NCI-H82 (cell line): ENCODE measurements at regions not wholly inside any gene's neighbourhood (a gene's known extent, or its start where the extent isn't known, plus 50 kb on each side); places are given as distances from the start of the nearest gene placed in this dataset.

Experiments
- DNase-seq: peaks from one replicate; lab custom pipeline; 2025; lab: John Stamatoyannopoulos, UW

DNA sequence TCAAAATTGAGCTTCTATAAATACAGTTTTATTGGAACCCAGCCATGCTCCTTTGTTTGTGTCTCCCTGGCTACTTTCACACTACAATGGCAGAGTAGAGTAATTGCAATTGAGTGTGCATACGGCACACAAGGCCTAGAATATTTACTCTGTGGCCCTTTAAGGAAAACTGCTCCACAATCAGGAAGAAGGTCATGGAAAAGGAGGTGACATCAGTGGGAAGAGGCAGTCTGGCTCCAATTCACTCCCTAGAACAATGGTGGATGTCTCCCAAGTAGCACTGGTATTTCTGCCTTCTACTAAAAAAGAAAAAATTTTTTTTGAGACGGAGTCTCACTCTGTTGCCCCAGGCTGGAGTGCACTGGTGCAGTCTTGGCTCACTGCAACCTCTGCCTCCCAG, 51.3 kb downstream of the KRTAP19-8 start:
- DNase-seq, result no peak

GRCh38 chr21:30984889-30985288, 53.4 kb downstream of the KRTAP19-8 start:
- no peak for DNase-seq

DNA sequence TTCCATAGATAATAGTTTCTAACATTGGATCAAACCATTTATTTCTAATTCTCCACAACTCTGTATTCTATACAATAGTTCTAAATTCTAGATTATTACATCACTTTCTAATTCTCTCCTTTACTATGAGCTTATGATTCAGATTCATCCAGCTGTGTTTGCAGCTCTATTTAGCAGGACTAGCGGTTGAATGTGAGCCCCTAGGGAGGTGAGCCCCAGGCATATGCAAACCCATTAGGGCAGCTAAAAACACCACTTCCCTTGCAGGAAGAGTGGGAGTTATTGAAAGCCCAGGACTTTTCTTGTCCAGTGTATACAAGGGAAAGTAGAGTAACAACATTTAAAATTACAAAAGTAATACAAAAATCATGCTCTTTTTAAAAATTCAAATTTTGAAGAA, 56.9 kb downstream of the KRTAP19-8 start:
- DNase-seq, result no peak

DNA sequence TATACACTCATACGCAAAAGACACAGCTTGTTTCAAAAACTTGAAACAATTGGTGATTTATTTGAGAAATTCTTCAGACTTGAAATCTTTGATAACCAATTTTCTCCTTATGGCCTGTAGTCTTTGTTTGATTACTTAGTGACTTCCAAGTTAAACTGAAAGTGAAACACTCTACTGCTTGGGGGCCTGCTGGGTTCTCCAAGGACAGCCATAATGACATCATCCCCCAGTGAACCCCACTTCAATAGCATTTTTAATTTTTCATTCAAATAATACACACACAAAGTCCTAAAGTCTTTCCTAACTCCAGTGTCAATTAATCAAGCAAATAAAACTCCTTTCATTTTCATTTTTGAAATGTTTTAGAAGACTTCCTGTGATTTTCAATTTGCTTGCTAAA, 59.2 kb downstream of the KRTAP19-8 start:
- DNase-seq, result no peak

DNA sequence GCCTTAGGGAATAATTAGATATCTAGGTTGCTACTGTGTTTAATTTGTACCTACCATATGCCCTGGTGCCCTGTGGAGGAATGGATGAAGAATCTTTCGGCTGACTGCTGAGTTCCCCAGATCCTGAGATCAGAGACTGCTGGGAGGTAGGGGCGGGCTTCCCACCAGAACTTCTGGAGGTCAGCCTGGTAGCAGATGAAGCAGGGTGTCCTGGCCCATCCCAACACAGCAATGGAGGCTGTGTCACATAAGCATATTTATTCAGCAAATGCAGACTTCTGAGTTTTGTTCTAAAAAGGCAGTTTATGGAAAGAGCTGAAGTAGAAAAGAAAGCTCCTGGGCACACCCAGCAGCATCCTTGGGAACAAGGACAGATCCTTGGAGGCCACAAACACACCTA, 74.0 kb downstream of the KRTAP19-8 start:
- no peak for DNase-seq

GRCh38 chr21:30963502-30963901, 74.8 kb downstream of the KRTAP19-8 start:
- DNase-seq, result no peak

DNA sequence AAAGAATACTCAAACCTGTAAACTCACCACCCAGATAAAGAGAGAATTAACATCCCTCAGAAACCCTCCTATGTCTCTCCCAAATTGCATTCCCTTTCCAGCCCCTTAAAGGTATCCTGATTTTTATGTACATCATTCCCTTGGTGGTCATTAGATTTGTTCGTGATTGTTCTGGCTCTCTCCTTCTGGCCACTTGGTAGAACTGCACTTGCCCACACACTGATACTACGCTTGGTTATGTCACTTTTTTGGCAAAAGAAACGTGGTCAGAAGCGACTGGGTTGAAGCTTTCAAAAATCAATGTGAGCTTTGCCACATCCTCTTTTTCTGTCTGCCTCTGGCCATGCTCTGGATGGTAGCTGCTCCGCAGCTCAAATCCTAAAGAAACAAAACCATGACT, 76.3 kb downstream of the KRTAP19-8 start:
- DNase-seq, result no peak

GRCh38 chr21:30958741-30959140, 77.4 kb upstream of the KRTAP11-1 start:
- DNase-seq, result no peak

- no peak for DNase-seq
These were observed 75.6 kb upstream of the KRTAP11-1 start for GRCh38 chr21:30957010-30957409.

DNA sequence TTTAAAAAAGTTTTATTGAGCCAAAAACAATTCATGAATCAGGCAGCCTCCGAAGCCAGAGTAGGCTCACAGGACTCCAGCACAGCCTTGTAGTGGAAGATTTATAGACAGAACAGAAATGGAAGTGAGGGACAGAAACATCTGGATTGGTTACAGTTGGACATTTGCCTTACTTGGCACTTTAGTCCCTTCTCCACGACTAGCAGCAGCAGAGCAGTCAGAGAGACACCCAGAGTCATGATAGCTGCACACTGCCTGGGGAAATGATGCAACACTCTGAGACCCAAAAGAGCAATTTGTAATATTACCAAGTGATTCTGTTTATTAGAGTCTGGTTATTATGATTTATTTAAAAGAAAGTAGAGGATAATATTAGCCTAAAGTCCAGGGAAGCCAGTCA, 72.2 kb upstream of the KRTAP11-1 start:
- DNase-seq, result no peak

- DNase-seq, result peak; percentile 3
These were observed 65.8 kb upstream of the KRTAP11-1 start for GRCh38 chr21:30947141-30947540.

DNA sequence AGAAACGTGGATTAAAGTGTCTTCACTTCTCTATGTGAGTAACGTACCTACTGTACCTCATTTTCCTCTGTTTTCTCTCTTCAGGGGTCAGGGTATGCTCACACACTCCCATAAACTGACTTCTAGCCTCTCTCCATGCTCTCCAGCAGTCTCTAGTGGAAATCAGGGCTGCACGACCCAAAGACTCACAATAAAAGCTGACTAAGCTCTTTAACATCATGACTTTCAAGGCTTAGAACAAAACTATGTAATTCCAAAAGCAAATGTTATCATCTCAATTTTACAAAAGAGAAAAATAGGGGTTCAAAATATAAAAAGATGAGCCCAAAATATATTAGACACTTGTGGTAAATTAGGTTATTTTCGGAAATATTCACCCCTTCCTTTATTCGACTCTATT, 62.5 kb upstream of the KRTAP11-1 start:
- DNase-seq, result no peak

GRCh38 chr21:30943243-30943642, 61.9 kb upstream of the KRTAP11-1 start:
- no peak for DNase-seq

- no peak for DNase-seq
These were observed 60.8 kb upstream of the KRTAP11-1 start for GRCh38 chr21:30942192-30942591.

- DNase-seq, result no peak
These were observed 54.8 kb upstream of the KRTAP11-1 start for GRCh38 chr21:30936207-30936606.

GRCh38 chr21:30935889-30936168, 54.4 kb upstream of the KRTAP11-1 start:
- DNase-seq, result no peak

DNA sequence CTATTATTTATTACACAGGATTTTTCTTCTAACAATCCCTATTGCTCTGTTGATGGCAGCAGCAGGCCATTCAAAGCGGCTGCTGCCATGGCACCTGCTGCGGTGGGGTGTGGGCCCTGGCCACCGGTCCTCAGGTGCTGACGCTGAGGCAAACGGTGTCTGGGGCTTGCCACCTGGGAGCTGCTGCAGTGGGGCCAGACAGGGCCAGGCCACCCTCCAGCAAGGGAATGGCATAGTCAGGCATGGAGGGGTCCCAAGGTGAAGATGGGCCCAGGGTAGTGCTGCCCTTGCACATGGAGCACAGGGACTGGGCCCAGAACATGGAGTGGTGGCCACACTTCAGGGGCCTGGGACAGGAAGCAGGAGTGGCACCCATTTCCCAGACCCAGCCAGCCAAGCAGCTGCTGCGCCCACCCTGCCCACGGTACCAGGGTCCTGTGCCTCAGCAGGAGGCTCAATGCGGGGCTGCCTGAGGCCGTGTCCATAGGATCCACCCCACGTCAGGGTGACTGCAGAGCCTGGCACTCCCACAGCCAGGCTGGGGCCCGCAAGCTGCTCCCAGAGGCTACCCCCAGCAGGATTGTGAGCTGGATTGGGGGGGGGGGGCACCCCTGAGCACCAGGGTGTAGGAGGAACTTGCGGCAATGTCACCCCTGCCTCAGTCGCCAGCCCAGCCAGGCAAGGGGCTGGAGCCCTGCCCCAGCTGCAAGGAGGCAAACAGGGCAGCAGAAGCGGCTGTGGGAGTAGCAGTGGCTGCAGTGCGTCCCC, 53.9 kb upstream of the KRTAP11-1 start:
- no peak for DNase-seq

GRCh38 chr21:30932686-30933085, 51.3 kb upstream of the KRTAP11-1 start:
- no peak for DNase-seq
